ENCODE measurements at regions not wholly inside any gene's neighbourhood (a gene's known extent, or its start where the extent isn't known, plus 50 kb on each side); places are given as distances from the start of the nearest gene placed in this dataset.
"Not testable (repeated sequence)": the region's sequence is repeated elsewhere in the genome, so short reads cannot be mapped to it uniquely, and the experiment has no call there.

DNA sequence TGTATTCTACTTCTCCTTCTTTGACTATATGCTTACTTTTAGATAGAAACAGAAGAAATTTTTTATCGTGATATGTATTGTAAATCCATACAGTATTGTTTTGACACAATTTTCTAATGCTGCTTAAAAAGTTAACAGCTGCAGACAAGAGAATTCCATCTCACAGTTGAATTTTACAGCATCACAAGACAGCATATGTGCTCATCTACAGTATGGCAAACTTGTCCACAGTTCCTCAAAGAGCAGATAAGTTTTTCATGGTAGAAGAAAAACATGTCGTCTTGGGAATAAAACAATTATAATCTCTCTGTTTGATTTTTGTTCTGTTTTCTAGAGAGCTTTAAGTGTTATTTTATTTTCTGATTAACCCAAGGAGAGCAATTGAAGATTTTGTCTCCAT lies 438.5 kb upstream of the NUDT12 start:
- no peak for DNase-seq (ENCODE audit: extremely low spot score)
- POLR2A ChIA-PET = no interaction called here
- CTCF ChIA-PET = interaction anchor here (0.6 kb wide), 1 partner anchor 141 kb away, joined by 3 read pairs; no protein-coding TSS in a partner anchor
- TF ChIP-seq HDGF (IDR thresholded peaks at IDR 0.05; ENCODE audit: borderline replicate concordance) (no peak), ZNF384 (IDR thresholded peaks at IDR 0.05) (no peak), FOXM1 (IDR thresholded peaks at IDR 0.05; ENCODE audit: borderline replicate concordance) (no peak), LEF1 (IDR thresholded peaks at IDR 0.05; ENCODE audit: borderline replicate concordance) (no peak), CTBP1 (IDR thresholded peaks at IDR 0.05; ENCODE audit: borderline replicate concordance) (no peak), TARDBP (IDR thresholded peaks at IDR 0.05) (no peak), L3MBTL2 (conservative IDR thresholded peaks at IDR 0.05) (no peak), SP1 (IDR thresholded peaks at IDR 0.05) (no peak)

DNA sequence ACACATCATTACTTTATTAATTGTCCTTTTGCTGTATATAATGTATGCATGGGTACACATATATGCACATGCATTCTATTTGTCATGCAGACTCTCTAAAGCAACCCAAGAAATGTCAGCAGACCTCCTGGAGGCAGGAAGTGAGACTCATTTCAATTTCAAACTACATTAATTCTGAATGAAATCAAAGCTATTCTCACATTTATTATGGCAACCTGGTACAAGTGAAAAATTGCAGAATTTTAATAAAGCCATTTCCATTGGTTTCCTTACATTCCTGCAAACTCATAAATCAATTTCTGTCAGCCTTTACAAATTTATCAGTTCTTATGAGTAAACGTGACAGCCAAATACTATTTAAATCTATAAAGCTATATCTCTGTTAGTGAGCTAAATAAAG lies 430.4 kb upstream of the NUDT12 start:
- POLR2A ChIA-PET = no interaction called here
- no peak for DNase-seq (ENCODE audit: extremely low spot score)
- TF ChIP-seq CTBP1 (IDR thresholded peaks at IDR 0.05; ENCODE audit: borderline replicate concordance) (no peak), ARNT (IDR thresholded peaks at IDR 0.05) (no peak)
- TF ChIP-seq, protein P1, sequence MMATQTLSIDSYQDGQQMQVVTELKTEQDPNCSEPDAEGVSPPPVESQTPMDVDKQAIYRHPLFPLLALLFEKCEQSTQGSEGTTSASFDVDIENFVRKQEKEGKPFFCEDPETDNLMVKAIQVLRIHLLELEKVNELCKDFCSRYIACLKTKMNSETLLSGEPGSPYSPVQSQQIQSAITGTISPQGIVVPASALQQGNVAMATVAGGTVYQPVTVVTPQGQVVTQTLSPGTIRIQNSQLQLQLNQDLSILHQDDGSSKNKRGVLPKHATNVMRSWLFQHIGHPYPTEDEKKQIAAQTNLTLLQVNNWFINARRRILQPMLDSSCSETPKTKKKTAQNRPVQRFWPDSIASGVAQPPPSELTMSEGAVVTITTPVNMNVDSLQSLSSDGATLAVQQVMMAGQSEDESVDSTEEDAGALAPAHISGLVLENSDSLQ (IDR thresholded peaks at IDR 0.05) = peak; percentile 32
- CTCF ChIA-PET = interaction anchor here (0.9 kb wide), 1 partner anchor 406 kb away, joined by 4 read pairs; no protein-coding TSS in a partner anchor

DNA sequence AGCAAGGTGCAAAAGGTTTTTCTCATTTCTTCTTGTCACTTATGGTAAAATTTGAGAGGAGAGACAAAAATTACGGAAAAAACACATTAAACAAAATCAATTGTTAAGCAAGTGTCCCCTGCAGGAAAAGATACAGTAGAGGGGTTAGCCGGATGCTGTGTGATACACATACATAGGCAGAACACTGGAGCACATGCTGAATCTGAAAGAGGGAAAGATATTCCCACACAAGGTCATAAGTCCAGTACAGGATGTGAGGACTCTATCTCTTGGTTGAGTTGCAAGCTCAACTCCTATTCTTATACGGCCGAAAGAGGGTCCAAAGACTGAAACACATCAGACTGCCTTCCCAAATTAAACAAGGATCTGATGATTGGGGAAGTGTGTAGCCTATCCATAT lies 427.5 kb upstream of the NUDT12 start:
- CTCF ChIA-PET = interaction anchor here (0.6 kb wide), 1 partner anchor 294 kb away, joined by 3 read pairs; no protein-coding TSS in a partner anchor

DNA sequence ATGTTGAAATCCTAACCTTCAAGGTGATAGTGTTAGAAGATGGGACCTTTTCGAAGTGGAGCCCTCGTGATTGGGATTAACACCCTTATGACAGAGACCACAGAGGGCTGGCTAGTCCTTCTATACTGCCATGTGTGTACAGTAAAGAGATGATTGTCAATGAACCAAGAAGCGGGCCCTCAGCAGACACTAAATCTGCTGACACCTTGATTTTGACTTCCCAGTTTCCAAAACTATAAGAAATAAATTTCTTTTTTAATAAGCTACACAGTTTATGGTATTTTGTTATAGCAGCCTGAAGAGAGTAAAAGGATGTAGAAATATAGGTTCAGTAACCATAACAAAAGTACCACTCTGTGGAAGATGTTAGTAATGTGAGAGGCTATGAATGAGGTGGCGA lies 419.0 kb upstream of the NUDT12 start:
- ChIA-PET POLR2A (no interaction called here), CTCF (no interaction called here)
- TF ChIP-seq ARNT (IDR thresholded peaks at IDR 0.05) = no peak
- TF ChIP-seq ELF4 (IDR thresholded peaks at IDR 0.05) = no peak
- TF ChIP-seq, protein P1 (IDR thresholded peaks at IDR 0.05) = no peak
- no peak for DNase-seq (ENCODE audit: extremely low spot score)

More for the DNA sequence above, 427.5 kb upstream of the NUDT12 start:
- TF ChIP-seq, protein P1 (IDR thresholded peaks at IDR 0.05) = no peak
- TF ChIP-seq CTBP1 (IDR thresholded peaks at IDR 0.05; ENCODE audit: borderline replicate concordance) = no peak
- no peak for TF ChIP-seq HDGF (IDR thresholded peaks at IDR 0.05; ENCODE audit: borderline replicate concordance)
- no peak for TF ChIP-seq L3MBTL2 (conservative IDR thresholded peaks at IDR 0.05)
- TF ChIP-seq ARNT (IDR thresholded peaks at IDR 0.05) = no peak
- no peak for TF ChIP-seq BHLHE40 (IDR thresholded peaks at IDR 0.05; ENCODE audit: borderline replicate concordance)
- TF ChIP-seq ZNF384 (IDR thresholded peaks at IDR 0.05) = no peak
- no peak for TF ChIP-seq SUZ12 (IDR thresholded peaks at IDR 0.05)
- TF ChIP-seq ELF4 (IDR thresholded peaks at IDR 0.05) = no peak
- TF ChIP-seq LEF1 (IDR thresholded peaks at IDR 0.05; ENCODE audit: borderline replicate concordance) = no peak
- no peak for TF ChIP-seq FOXM1 (IDR thresholded peaks at IDR 0.05; ENCODE audit: borderline replicate concordance)
- TF ChIP-seq FOXA1 (IDR thresholded peaks at IDR 0.05) = no peak
- TF ChIP-seq NFRKB (IDR thresholded peaks at IDR 0.05) = no peak
- TF ChIP-seq SP1 (IDR thresholded peaks at IDR 0.05) = no peak
- no peak for TF ChIP-seq TARDBP (IDR thresholded peaks at IDR 0.05)
- POLR2A ChIA-PET = no interaction called here
- no peak for DNase-seq (ENCODE audit: extremely low spot score)

DNA sequence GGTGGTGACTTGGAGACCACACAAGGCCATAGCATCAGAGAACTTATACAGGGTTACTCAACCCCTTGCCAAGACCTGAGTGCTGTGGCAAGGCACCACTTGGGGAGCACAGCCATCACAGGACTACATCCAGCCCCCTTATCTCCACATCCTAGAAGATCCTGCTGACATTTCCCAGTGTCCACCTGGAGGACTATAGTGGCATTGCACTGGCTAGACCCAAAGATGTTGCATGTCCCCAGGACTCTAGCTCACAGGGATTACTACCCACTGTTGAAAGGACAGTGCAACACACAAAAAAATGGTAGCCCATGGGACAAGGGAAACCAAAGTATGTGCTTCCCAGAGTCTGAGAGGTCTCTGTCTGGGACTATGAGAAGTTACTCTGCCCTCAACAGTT lies 411.1 kb upstream of the NUDT12 start:
- ChIA-PET POLR2A (no interaction called here), CTCF (no interaction called here)
- DNase-seq (ENCODE audit: extremely low spot score) = peak; percentile 32
- TF ChIP-seq SUZ12 (IDR thresholded peaks at IDR 0.05) = no peak
- no peak for TF ChIP-seq ELF4 (IDR thresholded peaks at IDR 0.05)
- TF ChIP-seq FOXA1 (IDR thresholded peaks at IDR 0.05) = no peak
- no peak for TF ChIP-seq FOXK2 (IDR thresholded peaks at IDR 0.05)
- TF ChIP-seq CTBP1 (IDR thresholded peaks at IDR 0.05; ENCODE audit: borderline replicate concordance) = no peak
- no peak for TF ChIP-seq TARDBP (IDR thresholded peaks at IDR 0.05)
- TF ChIP-seq HDGF (IDR thresholded peaks at IDR 0.05; ENCODE audit: borderline replicate concordance) = no peak
- no peak for TF ChIP-seq FOXM1 (IDR thresholded peaks at IDR 0.05; ENCODE audit: borderline replicate concordance)
- no peak for TF ChIP-seq ZNF384 (IDR thresholded peaks at IDR 0.05)
- TF ChIP-seq BHLHE40 (IDR thresholded peaks at IDR 0.05; ENCODE audit: borderline replicate concordance) = no peak
- TF ChIP-seq, protein P1 (IDR thresholded peaks at IDR 0.05) = no peak
- TF ChIP-seq NFRKB (IDR thresholded peaks at IDR 0.05) = no peak
- TF ChIP-seq L3MBTL2 (conservative IDR thresholded peaks at IDR 0.05) = no peak
- no peak for TF ChIP-seq SP1 (IDR thresholded peaks at IDR 0.05)
- no peak for TF ChIP-seq ARNT (IDR thresholded peaks at IDR 0.05)
- no peak for TF ChIP-seq LEF1 (IDR thresholded peaks at IDR 0.05; ENCODE audit: borderline replicate concordance)

DNA sequence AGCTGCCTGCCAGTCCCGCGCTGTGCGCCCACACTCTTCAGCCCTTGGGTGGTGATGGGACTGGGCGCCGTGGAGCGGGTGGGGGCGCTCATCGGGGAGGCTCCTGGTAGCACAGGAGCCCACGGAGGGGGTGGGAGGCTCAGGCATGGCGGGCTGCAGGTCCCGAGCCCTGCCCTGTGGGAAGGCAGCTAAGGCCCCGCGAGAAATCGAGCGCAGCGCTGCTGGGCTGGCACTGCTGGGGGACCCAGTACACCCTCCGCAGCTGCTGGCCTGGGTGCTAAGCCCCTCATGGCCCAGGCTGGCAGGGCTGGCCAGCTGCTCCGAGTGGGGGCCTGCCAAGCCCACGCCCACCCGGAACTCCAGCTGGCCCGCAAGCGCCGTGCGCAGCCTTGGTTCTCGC lies 403.7 kb upstream of the NUDT12 start:
- CTCF ChIA-PET; DNase-seq (ENCODE audit: extremely low spot score); POLR2A ChIA-PET: not testable (repeated sequence)

DNA sequence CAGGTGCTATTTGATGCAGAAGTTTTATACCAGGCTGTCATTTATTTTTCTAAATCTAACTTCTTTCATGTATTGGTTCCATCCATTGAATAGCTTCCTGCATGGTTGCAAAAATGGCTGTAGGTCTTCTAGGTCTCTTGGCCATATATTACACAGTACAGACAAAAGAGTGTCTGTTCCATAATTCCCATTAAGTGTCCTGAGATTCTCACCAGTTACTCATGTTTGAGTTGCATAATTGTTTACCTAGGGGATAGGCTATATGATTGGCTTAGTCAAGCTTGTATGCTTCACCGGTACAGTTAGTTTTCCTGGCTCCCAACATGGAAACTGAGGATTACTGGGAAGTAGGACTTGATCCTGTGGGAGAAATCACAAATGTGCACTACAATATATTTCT lies 399.4 kb upstream of the NUDT12 start:
- CTCF ChIA-PET = no interaction called here
- DNase-seq (ENCODE audit: extremely low spot score) = no peak
- POLR2A ChIA-PET = no interaction called here
- no peak for TF ChIP-seq ARNT (IDR thresholded peaks at IDR 0.05)
- TF ChIP-seq ELF4 (IDR thresholded peaks at IDR 0.05) = no peak
- TF ChIP-seq TARDBP (IDR thresholded peaks at IDR 0.05) = no peak
- TF ChIP-seq ZNF384 (IDR thresholded peaks at IDR 0.05) = no peak
- TF ChIP-seq SUZ12 (IDR thresholded peaks at IDR 0.05) = no peak
- TF ChIP-seq, protein P1 (IDR thresholded peaks at IDR 0.05) = no peak
- TF ChIP-seq CTBP1 (IDR thresholded peaks at IDR 0.05; ENCODE audit: borderline replicate concordance) = no peak
- TF ChIP-seq SP1 (IDR thresholded peaks at IDR 0.05) = no peak
- TF ChIP-seq FOXA1 (IDR thresholded peaks at IDR 0.05) = no peak
- TF ChIP-seq LEF1 (IDR thresholded peaks at IDR 0.05; ENCODE audit: borderline replicate concordance) = no peak
- TF ChIP-seq NFRKB (IDR thresholded peaks at IDR 0.05) = no peak
- no peak for TF ChIP-seq HDGF (IDR thresholded peaks at IDR 0.05; ENCODE audit: borderline replicate concordance)
- no peak for TF ChIP-seq BHLHE40 (IDR thresholded peaks at IDR 0.05; ENCODE audit: borderline replicate concordance)
- TF ChIP-seq L3MBTL2 (conservative IDR thresholded peaks at IDR 0.05) = no peak

Measured in HEK293T (cell line).